ENCODE measurements at regions not wholly inside any gene's neighbourhood (a gene's known extent, or its start where the extent isn't known, plus 50 kb on each side); places are given as distances from the start of the nearest gene placed in this dataset.
"Not testable (repeated sequence)": the region's sequence is repeated elsewhere in the genome, so short reads cannot be mapped to it uniquely, and the experiment has no call there.

GRCh38 chr14:29391801-29392200 lies 535.8 kb downstream of the PRKD1 start:
- no peak for DNase-seq

GRCh38 chr14:29392287-29392686 lies 535.4 kb downstream of the PRKD1 start:
- no peak for DNase-seq

DNA sequence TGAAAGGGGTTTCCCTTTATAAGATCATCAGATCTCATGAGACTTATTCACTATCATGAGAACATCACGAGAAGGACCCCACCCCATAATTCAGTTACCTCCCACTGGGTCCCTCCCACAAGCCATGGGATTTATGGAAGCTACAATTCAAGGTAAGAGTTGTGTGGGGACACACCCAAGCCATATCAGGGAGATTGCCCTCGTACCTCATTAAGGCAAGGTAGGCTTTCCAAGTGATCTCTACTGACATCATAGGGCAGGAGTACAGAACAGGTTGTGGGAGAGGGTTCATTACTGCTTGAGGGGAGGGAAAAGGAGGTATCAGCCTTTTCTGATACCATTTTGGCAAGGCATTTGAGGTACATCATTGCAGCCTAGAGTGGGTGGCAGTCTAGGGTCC lies 524.6 kb downstream of the PRKD1 start:
- no peak for DNase-seq

DNA sequence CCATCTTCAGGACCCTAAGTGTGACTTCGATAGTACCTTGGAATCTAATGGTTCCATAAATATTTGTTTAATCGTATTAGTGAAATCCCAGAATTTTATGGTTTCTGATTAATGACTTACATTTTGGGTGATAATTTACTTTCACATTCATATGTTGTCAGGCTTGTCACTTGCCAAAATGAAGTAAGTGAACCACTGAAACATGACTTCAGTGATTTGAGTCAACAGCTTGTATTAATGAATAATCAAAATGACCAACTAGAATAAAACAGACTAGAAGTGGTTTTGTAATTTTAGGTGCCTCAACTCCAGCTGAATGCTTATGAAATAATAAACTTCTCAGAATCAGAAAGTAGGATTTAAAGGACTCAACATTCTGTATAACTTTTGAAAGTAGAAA lies 517.1 kb downstream of the PRKD1 start:
- DNase-seq: no peak

- not testable (repeated sequence) for DNase-seq
These were observed 512.7 kb downstream of the PRKD1 start for GRCh38 chr14:29414931-29415330.

GRCh38 chr14:29419736-29420135 lies 507.9 kb downstream of the PRKD1 start:
- no peak for DNase-seq

DNA sequence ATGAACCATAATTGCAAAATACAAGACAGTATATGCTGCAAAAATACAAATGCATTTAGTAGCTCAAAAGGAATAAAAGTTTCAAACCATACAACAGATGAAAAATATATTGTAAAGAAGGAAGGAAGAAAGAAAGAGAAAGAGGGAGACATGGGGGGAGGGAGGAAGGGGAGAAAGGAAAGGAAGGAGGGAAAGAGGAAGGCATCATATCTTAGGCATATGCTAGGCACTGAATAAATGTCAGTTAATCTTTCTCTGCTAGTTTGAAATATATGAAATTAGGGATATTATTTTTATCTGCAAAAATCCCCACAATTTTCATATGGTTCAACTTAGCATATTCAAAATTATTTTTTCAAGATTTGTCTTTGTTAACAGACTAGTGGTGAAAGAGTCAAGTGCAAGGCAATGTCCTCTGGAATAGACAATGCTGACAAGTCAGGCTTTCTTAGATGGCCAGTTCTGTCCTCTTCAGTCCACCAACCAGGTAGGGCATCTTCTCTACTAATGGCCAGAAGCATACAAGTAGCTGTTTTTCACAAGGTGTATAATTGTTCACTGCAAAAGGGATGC lies 506.4 kb downstream of the PRKD1 start:
- DNase-seq: no peak

- no peak for DNase-seq
These were observed 501.8 kb downstream of the PRKD1 start for GRCh38 chr14:29425705-29426482.

- no peak for DNase-seq
These were observed 485.0 kb downstream of the PRKD1 start for GRCh38 chr14:29442696-29443095.

GRCh38 chr14:29444216-29444615 lies 483.4 kb downstream of the PRKD1 start:
- no peak for DNase-seq

DNA sequence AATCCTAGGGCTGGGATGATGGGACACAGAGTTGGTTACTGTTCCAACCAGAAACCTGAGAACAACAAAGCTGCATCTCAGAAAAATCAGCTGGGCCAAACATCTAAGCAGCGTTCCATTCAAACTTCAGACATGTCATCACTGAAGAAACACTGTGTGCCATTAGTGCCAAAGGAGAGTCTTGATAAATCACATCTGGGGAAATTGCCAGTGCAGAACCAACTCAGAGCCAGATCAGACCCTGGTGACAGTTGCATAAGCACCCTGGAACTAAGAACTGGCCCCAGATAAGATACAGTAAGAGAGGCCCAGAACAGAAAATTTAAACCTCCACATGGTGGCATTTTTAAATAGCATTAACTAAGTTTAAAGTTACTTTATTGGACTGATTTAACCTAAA lies 482.8 kb downstream of the PRKD1 start:
- no peak for DNase-seq

GRCh38 chr14:29446971-29447370 lies 480.7 kb downstream of the PRKD1 start:
- DNase-seq: no peak

GRCh38 chr14:29451941-29452340 lies 475.7 kb downstream of the PRKD1 start:
- DNase-seq: no peak

DNA sequence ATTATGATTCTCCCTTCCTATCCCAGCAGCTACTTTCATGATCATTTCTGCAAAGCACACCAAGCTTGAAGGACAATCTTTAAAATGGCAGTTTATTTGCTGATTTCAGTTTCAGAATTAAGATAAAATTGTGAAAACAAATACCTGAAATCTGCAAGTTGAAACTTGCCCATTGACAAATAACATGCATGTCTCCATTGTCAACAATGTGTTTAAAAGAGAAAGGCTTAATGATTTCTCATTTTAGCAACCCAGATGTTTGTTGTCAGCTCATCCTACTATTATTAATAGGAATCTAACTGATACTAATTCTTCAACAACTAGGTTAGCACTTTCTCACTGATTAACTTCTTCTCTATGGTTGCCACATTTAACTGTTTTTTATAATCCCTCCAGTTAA lies 474.6 kb downstream of the PRKD1 start:
- DNase-seq: no peak

DNA sequence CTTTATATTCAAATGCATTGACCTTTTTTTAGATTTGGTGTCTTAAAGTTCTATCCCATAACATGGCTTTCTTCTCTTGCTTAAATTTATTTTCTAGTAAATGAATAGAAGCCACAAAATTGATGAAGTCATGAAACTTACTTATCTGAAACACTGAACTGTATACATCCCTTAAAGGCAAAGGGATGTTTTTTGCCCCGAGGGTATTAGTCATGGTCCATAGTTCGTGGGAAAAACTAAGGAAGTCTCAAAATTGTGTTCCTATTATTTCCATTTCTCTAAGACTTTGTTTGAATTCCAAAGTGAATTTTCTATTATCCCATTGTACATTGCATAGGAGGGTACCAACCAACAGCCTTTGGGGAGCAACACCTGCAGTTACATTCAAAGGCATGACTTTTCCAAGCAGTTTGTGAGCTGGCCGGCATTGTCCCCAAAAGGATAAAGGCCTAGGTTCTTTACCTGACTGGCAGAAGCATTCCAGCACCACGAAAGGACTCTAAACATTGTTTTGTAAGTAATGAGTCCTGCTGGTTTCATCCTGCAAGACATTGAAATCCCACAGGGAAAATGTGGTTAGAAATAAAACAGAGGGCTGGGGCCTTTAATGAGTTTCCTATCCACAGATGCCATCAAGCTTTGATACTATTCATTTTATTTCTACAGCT lies 473.5 kb downstream of the PRKD1 start:
- no peak for DNase-seq

DNA sequence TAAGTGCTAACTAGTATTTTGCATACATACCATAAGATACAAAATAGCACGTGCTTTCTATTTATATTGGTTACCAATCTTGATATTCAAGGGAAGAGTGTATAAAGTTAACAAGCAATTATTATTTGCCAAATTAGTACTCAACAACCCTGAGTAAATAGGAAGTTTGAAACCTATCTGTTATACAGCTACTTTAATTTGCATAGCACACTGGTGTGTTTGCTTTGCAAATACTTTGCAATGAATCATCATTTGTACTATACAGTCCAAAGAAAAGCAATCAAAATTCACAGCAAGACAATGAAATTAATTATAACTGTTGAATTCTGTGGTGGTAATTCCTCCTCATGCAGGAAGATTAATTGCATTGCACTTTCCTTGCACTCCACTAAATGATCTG lies 469.1 kb downstream of the PRKD1 start:
- DNase-seq: peak; percentile 15

DNA sequence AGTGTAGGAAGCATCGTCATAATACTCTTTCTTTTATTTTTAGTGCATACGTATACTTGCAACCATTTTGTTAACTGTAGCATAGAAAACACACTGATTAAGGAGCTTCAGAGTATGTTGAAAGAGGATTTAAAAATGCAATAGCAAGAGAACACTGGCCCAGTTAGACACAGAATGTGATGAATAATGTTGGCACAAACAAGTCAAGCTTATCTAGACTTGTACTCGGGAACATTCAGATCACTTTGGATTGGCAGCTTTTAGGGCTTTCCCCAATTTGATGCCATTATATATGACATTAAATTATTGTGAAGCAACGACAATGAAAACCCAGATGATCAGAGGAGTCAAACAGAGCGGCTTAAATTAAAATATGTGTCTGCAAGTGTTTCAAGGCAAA lies 468.1 kb downstream of the PRKD1 start:
- no peak for DNase-seq

GRCh38 chr14:29459969-29460560 lies 467.6 kb downstream of the PRKD1 start:
- DNase-seq: no peak

GRCh38 chr14:29461101-29461500 lies 466.5 kb downstream of the PRKD1 start:
- no peak for DNase-seq

GRCh38 chr14:29461506-29461905 lies 466.1 kb downstream of the PRKD1 start:
- no peak for DNase-seq

GRCh38 chr14:29462321-29462720 lies 465.3 kb downstream of the PRKD1 start:
- peak; percentile 33 for DNase-seq

GRCh38 chr14:29462772-29463171 lies 464.9 kb downstream of the PRKD1 start:
- no peak for DNase-seq

- no peak for DNase-seq
These were observed 463.8 kb downstream of the PRKD1 start for GRCh38 chr14:29463727-29464395.
